Cerebellar cortex (tissue), 1 donor: ENCODE measurements at regions not wholly inside any gene's neighbourhood (a gene's known extent, or its start where the extent isn't known, plus 50 kb on each side); places are given as distances from the start of the nearest gene placed in this dataset.
"Not testable (repeated sequence)": the region's sequence is repeated elsewhere in the genome, so short reads cannot be mapped to it uniquely, and the experiment has no call there.

Experiments used
- DNase-seq: peaks from one replicate; pipeline ENCODE4 v3.0.0-alpha.2; 2015; ENCODE audit warnings: low spot score

DNA sequence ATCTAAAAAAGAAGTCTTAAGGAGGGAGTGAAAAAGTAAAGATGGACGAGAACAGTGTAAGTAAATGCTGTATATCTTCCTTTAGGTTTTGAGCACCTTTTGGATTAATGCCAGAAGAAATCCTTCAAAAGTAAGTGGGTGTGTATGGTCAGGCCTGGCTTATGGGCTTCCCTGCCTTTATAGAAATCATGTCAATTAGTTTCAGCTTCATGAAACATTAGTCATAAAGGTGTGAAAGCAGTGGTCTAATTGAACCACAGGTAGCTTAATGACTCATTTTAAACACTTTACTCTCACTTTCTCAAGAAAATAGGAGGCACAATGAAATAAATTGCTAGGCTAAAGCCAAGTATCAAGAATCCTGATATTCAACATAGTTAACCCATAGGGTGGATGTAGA lies 467.4 kb upstream of the DPPA4 start:
- DNase-seq, result no peak

DNA sequence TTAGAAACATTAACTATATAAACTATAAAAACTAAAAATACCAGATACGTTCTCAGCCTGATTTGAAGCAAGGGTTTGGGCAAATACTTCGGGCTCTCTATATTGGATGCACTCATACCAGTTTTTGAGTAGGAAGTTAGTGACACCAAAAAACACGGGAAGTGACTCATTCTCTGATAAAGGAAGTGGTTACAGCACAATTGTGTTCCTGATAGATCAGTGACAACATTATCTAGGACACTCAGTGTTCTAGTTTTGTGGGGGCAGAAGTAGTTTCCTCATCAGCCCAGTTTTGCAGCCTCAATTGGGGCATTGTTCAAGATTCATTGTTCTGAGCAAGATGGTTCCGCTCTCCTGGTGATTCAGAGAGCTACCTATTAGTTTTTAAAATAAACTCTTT lies 469.6 kb upstream of the DPPA4 start:
- DNase-seq, result no peak

DNA sequence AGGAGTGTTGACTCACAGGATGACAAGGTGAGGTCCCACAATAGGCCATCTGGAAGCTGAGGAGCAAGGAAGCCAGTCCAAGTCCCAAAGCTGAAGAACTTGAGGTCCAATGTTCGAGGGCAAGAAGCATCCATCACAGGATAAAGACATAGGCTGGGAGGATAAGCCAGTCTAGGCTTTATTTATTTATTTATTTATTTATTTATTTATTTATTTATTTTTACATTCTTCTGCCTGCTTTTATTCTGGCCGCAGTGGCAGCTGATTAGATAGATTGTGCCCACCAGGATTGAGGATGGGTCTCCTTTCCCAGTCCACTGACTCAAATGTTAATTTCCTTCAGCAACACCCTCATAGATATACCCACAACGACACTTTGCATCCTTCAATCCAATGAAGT lies 472.2 kb upstream of the DPPA4 start:
- no peak for DNase-seq

DNA sequence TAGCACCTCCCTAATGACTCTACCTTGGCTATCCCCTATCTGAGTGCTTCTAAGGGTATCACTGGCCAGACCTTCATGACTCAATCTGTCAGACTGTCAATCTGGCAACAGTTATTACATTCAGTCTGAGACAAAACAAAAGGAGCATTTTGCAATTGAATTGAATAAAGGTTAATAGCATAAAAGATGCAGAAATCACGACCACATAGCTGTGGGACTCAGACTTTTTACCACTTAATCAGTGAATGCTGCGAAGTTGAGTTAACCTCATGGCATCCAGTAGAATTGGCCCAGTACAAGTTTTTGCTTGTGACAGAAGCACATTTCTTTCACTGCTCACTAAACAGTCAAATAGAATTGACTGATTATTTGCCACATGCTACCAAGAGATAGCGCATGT lies 480.7 kb upstream of the DPPA4 start:
- no peak for DNase-seq

DNA sequence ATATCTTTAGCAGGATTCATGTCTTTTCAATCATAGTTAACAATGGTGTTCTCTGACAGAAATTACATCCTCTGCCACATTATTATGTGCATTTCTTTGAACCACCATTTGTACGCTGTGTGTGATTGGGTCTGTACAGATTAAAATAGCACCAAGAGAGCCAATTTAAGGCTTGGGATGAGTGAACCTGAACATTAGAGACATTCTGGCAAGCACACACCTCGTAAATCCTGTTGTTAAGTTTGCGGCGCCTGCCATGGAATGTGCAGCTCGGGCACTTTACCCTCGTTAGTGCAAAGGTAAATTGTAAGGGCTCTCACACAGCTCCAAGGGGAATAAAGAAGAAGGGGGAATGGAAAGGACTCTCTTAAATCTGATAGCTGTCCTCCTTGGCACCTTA lies 482.4 kb upstream of the DPPA4 start:
- no peak for DNase-seq

DNA sequence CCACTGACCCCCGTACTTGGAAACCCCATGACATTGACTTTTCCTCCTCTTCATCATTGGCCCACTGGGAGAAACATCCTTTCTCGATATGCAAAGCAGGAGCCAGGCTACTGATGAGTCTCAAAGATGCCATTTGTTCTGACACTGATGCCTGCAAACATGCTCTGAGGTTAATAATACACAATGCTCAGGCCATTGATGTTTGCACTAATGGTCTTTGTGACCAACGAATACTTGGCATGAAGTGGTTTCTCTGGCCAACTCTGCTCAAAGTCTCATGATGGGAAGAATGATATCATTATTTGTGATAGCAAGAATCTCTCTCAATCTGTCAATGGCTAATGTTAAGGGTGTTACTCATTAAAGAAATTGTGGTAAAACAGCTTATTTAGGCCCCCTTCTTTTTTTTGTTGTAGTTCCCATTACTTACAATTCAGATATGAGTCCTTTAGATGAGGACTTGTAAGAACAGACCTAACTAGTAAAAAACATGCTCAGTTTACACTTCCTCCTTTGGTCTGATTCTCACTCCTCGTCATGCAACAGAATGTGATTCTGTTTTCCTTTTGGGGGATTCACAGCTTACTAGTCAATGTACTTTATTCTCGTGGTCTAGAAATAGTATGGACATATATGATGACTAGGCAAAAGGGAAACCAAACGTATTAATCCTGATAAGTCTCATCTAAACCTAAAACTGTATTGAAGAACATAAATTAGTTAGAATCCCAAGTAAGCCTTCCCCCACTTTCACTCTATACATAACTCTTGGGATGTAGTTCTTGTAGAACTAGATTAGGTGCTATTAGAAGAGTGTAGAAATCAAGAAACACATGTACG lies 488.8 kb upstream of the DPPA4 start:
- no peak for DNase-seq

DNA sequence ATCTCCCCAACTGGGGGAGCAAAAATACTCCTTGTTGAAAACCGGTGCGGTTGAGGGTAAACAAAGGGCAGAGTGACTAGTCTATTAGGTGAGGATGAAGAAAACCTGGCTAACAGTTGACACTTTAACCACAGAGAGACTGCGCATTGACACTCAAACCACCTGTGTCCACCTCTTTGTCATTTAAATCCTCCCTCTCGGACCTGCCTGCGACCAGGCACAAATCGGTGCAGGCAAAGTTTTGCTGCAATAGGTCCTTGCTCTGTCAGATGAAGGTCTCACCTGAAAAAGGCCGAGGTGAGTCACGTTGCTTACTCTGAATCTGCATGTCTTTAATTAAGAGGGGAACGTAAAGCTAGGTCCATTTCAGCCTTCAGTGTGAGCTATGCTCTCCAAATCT lies 494.1 kb upstream of the DPPA4 start:
- no peak for DNase-seq

DNA sequence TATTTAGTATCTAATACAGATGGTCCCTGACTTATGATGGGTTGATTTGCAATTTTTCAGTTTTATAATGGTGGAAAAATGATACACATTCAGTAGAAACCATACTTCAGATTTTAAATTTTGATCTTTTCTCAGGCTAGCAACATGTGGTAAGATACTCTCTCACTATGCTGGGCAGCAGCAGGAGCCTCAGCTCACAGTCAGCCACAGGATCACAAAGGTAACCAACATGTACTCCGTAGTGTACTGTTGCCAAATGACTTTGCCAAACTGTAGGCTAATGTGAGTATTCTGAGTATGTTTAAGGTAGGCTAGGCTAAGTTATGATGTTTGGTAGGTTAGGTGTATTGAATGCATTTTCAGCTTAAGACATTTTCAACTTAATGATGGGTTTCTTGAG lies 498.6 kb upstream of the DPPA4 start:
- no peak for DNase-seq

DNA sequence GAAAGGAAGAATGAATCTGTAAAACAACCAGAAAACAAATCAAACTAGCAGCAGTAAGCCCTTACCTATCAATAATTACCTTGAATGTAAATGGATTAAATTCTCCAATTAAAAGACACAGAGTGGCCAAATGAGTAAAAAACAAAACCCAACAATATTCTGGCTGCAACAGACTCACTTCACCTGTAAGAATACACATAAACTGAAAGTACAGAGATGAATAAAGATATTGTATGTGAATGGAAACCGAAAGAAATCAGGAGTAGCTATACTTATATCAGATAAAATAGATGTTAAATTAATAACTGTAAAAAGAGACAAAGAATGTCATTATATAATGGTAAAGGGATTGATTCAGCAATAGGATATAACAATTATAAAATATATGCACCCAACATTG lies 514.5 kb upstream of the DPPA4 start:
- DNase-seq, result no peak

DNA sequence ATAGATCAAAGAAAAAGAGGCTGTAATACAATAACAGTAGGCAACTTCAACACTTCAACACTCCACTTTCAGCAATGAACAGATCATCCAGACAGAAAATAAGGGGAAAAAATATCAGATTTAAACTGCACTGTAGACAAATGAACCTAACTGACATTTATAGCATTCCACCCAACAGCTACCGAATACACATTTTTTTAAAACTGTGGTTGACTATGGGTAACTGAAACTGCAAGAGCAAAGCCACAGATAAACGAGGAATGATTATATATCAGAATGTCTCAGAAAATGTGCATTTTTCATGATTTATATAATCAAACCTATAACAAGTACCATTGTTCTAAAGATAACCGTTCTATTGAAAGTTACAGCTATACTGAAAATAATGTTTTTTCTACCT lies 514.9 kb upstream of the DPPA4 start:
- no peak for DNase-seq

DNA sequence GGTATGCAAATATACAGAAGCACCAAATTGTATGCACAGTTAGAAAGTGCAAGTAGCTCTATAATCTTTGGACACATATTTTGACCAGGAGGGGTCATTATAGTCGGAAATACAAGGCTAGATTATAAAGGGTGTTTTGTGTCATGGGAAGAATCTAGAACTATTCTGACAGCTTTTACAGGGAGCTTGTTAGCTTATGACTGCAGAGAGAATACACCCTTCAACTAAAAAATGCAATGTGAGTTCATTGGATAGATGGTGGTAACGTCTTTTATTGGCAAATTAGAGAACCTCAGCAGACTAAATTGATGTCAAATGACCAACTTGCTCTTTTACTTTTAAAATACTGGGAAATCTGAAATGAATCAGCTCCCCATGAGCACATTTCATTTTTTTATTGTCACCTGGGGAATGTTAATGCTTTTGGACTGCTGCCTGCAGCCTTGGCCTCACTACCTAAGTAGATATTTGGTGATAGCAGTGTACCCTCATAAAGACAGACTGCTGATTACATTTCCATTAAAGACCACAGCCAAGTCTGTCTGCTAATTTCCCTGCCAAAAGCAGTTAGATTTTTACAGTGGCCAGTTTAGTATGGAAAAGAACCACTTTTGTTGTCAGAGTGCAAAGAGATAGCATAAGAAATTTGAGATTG lies 515.9 kb upstream of the DPPA4 start:
- no peak for DNase-seq

DNA sequence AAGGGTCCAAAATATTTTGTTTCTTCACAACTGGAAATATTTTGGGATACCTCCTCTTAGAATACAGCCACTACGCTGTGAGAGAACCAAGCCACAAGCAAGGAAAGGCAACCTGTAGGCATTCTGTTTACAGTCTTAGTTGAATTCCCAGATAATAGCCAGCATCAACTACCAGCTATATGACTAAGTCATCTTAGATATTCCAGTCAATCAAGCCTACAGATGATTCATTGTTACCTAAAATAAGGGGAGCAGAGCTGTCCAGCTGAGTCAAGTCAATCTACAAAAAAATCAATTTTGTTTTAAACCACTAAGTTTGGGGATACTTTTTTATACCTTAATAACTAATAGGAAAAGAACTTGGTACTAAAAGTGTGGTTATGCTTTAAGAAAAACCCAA lies 526.4 kb upstream of the DPPA4 start:
- DNase-seq, result no peak

DNA sequence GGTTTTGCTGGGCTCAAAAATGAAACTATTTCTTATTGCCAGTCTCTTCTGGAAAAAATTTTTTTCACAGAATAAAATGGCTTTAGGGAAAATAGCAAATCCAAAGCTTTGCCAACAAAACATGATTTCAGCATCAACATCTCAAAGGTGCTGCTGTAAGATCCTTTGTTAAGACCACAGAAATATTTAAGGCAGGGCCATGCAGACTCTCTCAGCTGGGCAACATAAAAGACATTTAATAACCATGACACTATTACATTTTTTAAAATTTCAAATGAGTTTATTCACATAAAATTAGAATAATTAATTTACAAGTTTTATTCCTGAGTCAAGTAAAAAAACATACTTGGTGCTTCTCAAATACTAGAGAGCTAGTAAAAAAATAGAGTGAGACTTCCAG lies 527.1 kb upstream of the DPPA4 start:
- DNase-seq, result no peak

DNA sequence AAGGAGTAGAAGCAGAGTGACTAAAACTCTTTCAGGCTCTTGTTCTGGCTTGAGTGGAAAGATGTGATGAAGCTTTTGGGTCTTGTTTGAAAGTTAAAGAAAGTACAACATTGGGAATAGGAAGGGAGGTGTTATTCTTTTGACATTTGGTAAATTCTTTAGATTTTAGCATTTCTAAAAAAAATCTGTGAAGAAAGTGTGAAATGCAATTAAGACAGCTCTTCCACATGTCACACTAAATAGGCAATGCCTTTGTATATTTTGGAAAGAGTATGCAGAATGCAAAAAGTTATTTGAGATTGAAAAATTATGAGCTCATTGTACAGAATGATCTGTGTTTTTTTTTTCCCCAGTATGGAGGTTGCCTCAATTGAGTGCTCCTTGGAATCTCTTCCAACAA lies 532.2 kb upstream of the DPPA4 start:
- no peak for DNase-seq

DNA sequence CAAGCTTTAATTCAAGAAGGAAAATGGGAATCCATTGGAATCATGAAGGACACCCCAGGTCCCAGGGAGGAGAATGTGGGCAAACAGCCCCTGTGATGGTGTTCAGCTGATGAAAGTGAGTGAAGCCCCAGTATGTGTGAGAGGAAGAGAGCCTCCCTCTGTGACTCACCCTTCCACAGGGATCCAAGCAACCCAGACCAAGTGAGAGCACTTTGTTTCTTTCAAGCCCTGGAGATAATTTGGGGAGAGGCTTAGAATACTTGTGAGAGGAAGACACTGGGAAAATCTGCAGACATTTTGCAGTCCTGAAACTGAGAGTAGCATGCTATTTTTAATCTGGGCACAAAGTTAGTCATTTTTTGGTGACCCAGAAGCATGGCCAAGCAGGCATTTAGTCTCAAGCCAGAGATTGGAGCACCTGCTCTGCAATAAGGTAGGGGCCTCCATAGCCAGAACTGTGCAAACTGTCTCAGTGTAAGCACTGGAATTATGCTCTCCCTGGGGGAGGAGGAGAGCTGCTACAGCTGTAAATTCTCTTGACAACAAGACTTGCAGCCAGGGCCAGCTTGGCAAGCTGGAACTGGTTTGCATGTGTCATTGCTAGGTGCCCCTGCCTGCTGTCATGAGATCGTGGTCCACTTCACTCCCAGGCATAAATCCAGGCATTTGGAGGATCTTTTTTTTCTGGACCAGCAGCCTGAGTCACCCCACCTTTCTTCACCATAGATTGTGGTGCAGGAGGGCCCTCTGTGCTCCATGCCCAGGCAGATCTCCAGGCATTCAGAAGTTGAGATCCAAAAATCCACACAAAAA lies 537.8 kb upstream of the DPPA4 start:
- no peak for DNase-seq

DNA sequence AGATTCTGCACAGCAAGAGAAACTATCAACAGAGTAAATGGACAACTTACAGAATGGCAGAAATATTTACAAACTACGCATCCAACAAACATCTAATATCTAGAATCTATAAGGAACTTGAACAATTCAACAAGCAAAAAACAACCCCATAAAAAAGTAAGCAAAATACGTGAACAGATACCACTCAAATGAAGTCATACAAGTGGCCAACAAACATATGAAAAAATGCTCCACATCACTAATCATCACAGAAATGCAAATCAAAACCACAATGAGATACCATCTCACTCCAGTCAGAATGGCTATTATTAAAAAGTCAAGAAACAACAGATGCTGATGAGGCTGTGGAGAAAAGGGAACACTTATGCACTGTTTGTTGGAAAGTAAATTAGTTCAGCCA lies 540.3 kb upstream of the DPPA4 start:
- DNase-seq, result not testable (repeated sequence)

DNA sequence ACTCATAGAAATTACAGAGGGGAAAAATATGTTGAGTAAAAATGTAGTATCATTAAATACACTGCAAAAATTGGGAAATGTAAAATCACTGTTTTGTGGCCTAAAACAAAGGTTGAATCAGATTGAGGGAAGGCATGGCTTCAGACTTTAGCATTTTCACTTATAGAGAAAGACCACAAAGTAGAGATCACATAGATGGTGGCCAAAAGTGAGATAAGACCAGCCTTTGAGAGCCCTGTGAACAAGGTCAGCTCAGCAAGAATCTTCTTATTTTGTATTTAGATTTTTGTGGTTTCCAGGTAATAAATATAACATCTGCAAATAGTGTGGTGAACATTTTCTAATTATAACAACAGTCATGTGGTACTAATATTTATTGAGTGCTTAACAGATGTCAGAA lies 544.8 kb upstream of the DPPA4 start:
- DNase-seq, result no peak

DNA sequence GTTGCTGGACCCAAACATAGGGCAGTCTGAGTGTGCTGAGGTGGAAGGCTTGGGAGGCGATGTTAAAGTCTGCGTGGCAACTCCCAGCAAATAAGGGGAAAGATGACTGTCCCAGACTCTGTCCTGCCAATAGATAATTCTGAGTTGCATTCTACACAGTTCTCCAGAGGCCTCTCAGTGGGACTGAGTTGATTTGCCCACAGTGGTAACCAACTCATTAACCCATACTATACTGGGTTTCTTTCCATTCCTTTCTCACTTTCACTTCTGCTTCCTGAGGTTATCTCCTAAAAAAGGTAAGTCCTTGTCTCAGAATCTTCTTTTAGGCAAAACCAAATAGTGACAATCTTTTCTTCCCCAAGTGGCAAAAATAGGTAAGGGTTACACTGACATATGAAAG lies 549.9 kb upstream of the DPPA4 start:
- DNase-seq, result no peak

DNA sequence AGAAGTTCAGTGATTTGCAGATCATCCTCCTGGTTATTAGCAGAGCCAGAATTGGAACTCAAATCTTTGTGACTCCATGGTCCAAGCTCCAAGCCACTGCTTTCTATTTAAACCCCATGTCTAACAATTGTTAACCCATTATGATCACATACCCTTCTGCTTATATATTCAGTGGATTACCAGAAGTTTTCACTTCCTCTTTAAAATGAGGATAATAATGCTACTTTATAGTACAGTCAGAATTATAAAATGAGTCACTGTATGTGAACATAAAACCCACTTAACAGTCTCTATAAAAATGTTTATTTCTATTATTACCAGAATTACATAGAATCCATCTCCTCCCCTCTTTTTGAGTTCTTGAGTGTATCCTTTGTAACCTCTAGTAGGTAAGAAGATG lies 550.7 kb upstream of the DPPA4 start:
- no peak for DNase-seq

DNA sequence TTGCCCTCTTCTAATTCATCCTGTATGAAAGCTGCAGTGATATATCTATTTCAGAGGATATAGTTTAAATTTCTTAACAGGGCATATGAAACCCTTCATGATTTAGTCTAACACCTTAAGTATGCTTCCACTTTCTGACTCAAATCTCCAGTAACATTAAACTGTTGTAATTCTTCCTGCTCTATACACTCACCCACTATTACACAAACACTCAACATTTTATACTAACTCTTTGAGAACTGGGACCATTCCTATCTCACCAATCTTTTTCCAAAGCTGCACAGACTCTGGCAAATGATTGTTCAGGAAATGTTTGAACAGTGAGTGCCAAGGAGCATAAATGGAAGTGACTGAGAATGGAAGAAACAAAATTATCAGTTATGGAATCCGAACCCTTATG lies 560.4 kb upstream of the DPPA4 start:
- no peak for DNase-seq

DNA sequence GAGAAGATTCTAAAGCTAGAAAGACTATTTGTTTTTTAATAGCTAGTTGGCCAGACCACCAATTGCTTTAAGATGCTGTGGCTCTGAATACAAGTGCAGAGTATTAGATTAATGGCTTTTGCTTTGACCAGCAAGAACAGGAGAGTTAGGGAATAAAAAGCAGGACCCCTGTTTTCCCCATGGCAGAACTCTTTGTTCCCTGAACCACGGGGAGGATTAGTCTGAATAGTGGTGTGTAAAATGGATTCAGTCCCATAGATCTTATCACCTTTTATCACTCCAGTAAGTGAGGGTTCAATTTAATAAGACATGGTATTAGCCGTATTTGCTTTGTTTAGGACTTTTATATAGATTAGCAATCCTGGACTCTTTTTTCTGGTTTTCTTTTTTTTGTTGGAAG lies 562.6 kb upstream of the DPPA4 start:
- no peak for DNase-seq

DNA sequence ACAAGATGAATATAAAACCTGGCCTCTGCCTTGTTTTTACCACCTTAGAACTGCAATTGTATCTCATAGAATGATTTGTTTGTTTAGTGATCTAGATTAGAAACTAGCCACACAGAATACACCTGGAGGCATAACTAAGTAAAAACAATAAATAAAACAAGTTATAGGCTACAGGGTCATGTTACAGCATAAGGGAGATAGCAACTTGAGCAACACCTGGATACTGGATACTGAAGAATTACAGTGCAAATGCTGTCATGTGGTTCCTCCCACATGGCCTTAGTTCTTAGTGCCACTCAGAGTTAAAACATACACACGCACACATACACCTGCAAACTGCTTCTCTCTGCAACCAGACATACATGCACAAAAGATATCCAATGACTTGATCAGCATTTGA lies 563.4 kb upstream of the DPPA4 start:
- DNase-seq, result no peak

DNA sequence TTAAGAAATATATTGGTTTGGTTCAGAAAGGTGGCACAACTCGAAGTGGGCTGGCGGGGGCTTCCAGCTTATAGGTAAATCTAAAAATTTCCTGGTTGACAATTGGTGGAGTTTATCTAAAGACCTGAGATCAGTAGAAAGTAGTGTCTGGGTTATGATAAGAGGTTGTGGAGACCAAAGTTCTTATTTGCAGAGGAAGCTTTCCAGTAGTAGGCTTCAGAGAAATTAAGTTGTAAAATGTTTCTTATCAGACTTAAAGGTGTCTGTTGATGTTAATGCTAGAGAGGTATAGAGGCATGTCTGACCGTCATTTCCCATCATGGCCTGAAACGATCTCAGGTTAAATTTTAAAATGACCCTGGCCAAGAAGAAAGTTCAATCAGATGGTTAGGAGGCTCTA lies 565.2 kb upstream of the DPPA4 start:
- no peak for DNase-seq
